K562 (cell line): ENCODE measurements at regions not wholly inside any gene's neighbourhood (a gene's known extent, or its start where the extent isn't known, plus 50 kb on each side); places are given as distances from the start of the nearest gene placed in this dataset.

ENCODE experiments used
- ATAC-seq: fragments of 200-7000 bp; cut with Tn5 transposase; 3 replicates; pipeline ENCODE4 v1.9.1; 2020; ENCODE audit warnings: moderate library complexity
- BruUV-seq: library from RNA; stranded (reverse); fragments of 400-500 nt; replicated peaks from 2 replicates; lab custom pipeline; 2021; lab: Mats Ljungman, UMichigan
- CTCF ChIA-PET: fragments of 300-600 bp; formaldehyde crosslinking; extraction: SDS; loops from one replicate; lab custom pipeline; 2021; ENCODE audit warnings: low intra/inter-chr PET ratio; lab: Yijun Ruan, JAX
- POLR2A ChIA-PET: fragments of 300-600, 350-650 bp; sonication (Branson Sonifier 250); formaldehyde crosslinking; extraction: SDS; loops from one replicate; lab custom pipeline; 2021; ENCODE audit warnings: antibody characterized with exemption, inconsistent platforms; lab: Yijun Ruan, JAX
- DNase-seq, 4 experiments: peaks; one replicate each; pipeline versions ENCODE4 v3.0.0 to v3.0.0-alpha.2; 2011 to 2018; ENCODE audit warnings: low spot score in 3 of 4, mixed read lengths in 3 of 4; ENCODE audit errors: extremely low read depth in 1 of 4
- FAIRE-seq: peaks from 2 replicates; lab custom pipeline; 2011; peaks lifted over from hg19 to GRCh38; lab: Jason Lieb, UNC
- H2AFZ ChIP-seq: 2 replicates; pipeline ENCODE4 v1.6.0; 2011; ENCODE audit warnings: low read depth, low read length, control low read depth, inconsistent platforms
- H3K27ac ChIP-seq: fragments of 200-600 bp; 3 replicates; pipeline ENCODE4 v1.8.0; 2011; ENCODE audit warnings: low read depth, mild to moderate bottlenecking, control low read depth, inconsistent platforms, low read length, moderate library complexity, mixed read lengths; ENCODE audit errors: extremely low read depth
- H3K27me3 ChIP-seq, 2 experiments: fragments of 300-600 bp in 1 of 2; 2 replicates in 1 of 2; 3 replicates in 1 of 2; pipeline versions ENCODE4 v1.6.0 to v1.8.0; 2011; ENCODE audit warnings: inconsistent platforms in 2 of 2, low read length in 2 of 2, mild to moderate bottlenecking in 1 of 2, mixed read lengths in 1 of 2, moderate library complexity in 1 of 2; ENCODE audit not compliant: control insufficient read depth in 2 of 2, insufficient read depth in 2 of 2
- H3K36me3 ChIP-seq: fragments of 300-600 bp; 3 replicates; pipeline ENCODE4 v1.8.0; 2011; ENCODE audit warnings: mild to moderate bottlenecking, low read length, inconsistent platforms; ENCODE audit not compliant: control insufficient read depth, insufficient read depth
- H3K4me1 ChIP-seq, 2 experiments: fragments of 200-600 bp in 1 of 2; replicated peaks in 1 of 2; 2 replicates in 1 of 2; 3 replicates in 1 of 2; pipeline versions ENCODE4 v1.5.1 to v1.8.0; 2011; ENCODE audit warnings: inconsistent platforms in 2 of 2, low read length in 2 of 2, mild to moderate bottlenecking in 1 of 2, mixed read lengths in 1 of 2, moderate library complexity in 1 of 2; ENCODE audit not compliant: control insufficient read depth in 2 of 2, insufficient read depth in 2 of 2
- H3K4me2 ChIP-seq: 2 replicates; pipeline ENCODE4 v1.6.1; 2011; ENCODE audit warnings: low read length, control low read depth, inconsistent platforms, mixed read lengths; ENCODE audit not compliant: insufficient read depth
- H3K4me3 ChIP-seq: fragments of 200-600 bp; sonication (generic), shearing (Covaris generic); 2 replicates; pipeline ENCODE4 v1.5.1; 2016; ENCODE audit warnings: control low read depth, inconsistent platforms
- H3K79me2 ChIP-seq: fragments of 200-600 bp; 3 replicates; pipeline ENCODE4 v1.8.0; 2011; ENCODE audit warnings: low read length, inconsistent platforms; ENCODE audit not compliant: control insufficient read depth, insufficient read depth
- H3K9ac ChIP-seq, 2 experiments: 2 replicates each; pipeline versions ENCODE4 v1.6.0 to v1.6.1; 2011; ENCODE audit warnings: low read depth in 2 of 2, low read length in 2 of 2, control low read depth in 1 of 2, inconsistent platforms in 1 of 2, mild to moderate bottlenecking in 1 of 2, mixed read lengths in 1 of 2; ENCODE audit not compliant: insufficient read depth in 1 of 2
- H3K9me1 ChIP-seq: one replicate; pipeline ENCODE4 v1.6.0; 2011; ENCODE audit warnings: inconsistent platforms, mild to moderate bottlenecking, low read length, moderate library complexity; ENCODE audit not compliant: control insufficient read depth, insufficient read depth
- H3K9me3 ChIP-seq: replicated peaks from 2 replicates; pipeline ENCODE4 v1.5.1; 2011; ENCODE audit warnings: low read depth, low read length, inconsistent platforms; ENCODE audit not compliant: control insufficient read depth, insufficient read depth
- H4K20me1 ChIP-seq: replicated peaks from 2 replicates; pipeline ENCODE4 v1.6.1; 2011; ENCODE audit warnings: low read length, inconsistent platforms, mixed read lengths; ENCODE audit not compliant: control insufficient read depth, insufficient read depth
- BHLHE40 ChIP-seq: IDR thresholded peaks from 2 replicates; pipeline ENCODE4 v1.6.1; 2011; ENCODE audit warnings: low read length, improper control_type of control experiment
- CBFA2T3 ChIP-seq: fragments of 450-650 bp; IDR thresholded peaks from 2 replicates; pipeline ENCODE4 v1.6.1; 2017
- MAFF ChIP-seq: IDR thresholded peaks from 2 replicates; pipeline ENCODE4 v1.6.1; 2012; ENCODE audit warnings: low read length, improper control_type of control experiment
- NFE2 ChIP-seq: IDR thresholded peaks from 2 replicates; pipeline ENCODE4 v1.6.1; 2014; ENCODE audit warnings: antibody characterized with exemption, low read depth
- NFE2L1 ChIP-seq: fragments of 450-650 bp; IDR thresholded peaks from 2 replicates; pipeline ENCODE4 v1.6.1; 2016; ENCODE audit warnings: missing genetic modification characterization, low read depth, mild to moderate bottlenecking, missing compliant biosample characterization, moderate library complexity, borderline replicate concordance
- PHF8 ChIP-seq: fragments of 200-600 bp; sonication (generic); IDR thresholded peaks from 2 replicates; pipeline ENCODE4 v1.6.1; 2012; ENCODE audit warnings: mixed run types, mild to moderate bottlenecking, inconsistent platforms, low read length, moderate library complexity, borderline replicate concordance
- RBM17 ChIP-seq: fragments of 200-400 bp; formaldehyde crosslinking; IDR thresholded peaks from 2 replicates; pipeline ENCODE4 v1.6.1; 2017; ENCODE audit warnings: low read depth, mild to moderate bottlenecking, low read length, borderline replicate concordance
- SMAD4 ChIP-seq: fragments of 250-450 bp; sonication (Bioruptor Pico); conservative IDR thresholded peaks from 2 replicates; pipeline ENCODE4 v1.8.0; 2021; ENCODE audit warnings: inconsistent platforms, mild to moderate bottlenecking, moderate library complexity
- SPI1 ChIP-seq: IDR thresholded peaks from 2 replicates; pipeline ENCODE4 v1.6.1; 2011; ENCODE audit warnings: low read depth, low read length, control low read depth, borderline replicate concordance
- TCF3 ChIP-seq: sonication (generic); formaldehyde crosslinking; IDR thresholded peaks from 2 replicates; pipeline ENCODE4 v1.4.0; 2020; ENCODE audit warnings: mild to moderate bottlenecking, missing genetic modification reagents
- VEZF1 ChIP-seq: fragments of 200-800 bp; sonication (Bioruptor generic); IDR thresholded peaks from 2 replicates; pipeline ENCODE4 v1.6.1; 2017; ENCODE audit warnings: missing genetic modification characterization, missing compliant biosample characterization
- ZNF274 ChIP-seq: IDR thresholded peaks from 2 replicates; pipeline ENCODE4 v1.6.1; 2011; ENCODE audit warnings: low read depth, mild to moderate bottlenecking, low read length, moderate library complexity, borderline replicate concordance
- ZNF316 ChIP-seq: fragments of 450-650 bp; IDR thresholded peaks from 2 replicates; pipeline ENCODE4 v1.6.1; 2016
- WGBS: fragments of 100-300 bp; shearing (Covaris generic); methylation state at CpG from one replicate; pipeline ENCODE4 v1.1.6; 2016; ENCODE audit warnings: low coverage, mixed read lengths; ENCODE audit not compliant: insufficient coverage; ENCODE audit errors: missing lambda C conversion rate; 5-methylcytosine and 5-hydroxymethylcytosine counted together
- in situ Hi-C: fragments of 300-500 bp; cut with MboI; formaldehyde crosslinking; loops from 4 replicates; pipeline ENCODE4 v1.15.0; 2018; ENCODE audit warnings: inconsistent platforms, mixed read lengths
- intact Hi-C: fragments of 100-400 bp; cut with micrococcal nuclease; formaldehyde crosslinking; loops from 2 replicates; pipeline ENCODE4 v1.14.2; 2022

DNA sequence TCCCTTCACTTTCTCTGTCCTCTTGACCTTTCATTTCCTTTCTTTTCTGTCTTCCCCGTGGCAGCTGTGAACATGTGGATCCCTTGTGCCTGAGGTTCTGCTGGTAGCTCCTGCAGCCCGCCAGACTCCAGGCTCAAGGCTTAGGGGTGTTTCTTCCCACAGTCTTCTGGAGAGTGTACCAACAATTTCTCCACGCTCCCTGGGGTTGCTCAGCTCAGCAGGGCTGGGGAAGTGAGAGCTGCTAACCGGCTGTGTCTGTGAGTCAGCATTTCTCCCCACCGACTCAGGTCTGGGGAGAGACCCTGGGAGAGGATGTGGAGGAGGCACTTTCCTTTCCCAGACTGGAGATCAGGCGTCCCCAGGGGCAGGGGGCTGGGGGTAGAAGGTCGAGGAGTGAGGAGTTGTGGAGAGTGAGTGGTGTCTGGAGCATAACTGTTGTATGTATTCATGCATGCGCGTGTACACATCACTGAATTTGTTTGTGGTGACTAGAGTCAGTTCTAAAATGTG lies 193.6 kb downstream of the KCNRG start:
- Histone ChIP-seq H3K4me2 (peak overlapping the region; percentile 77), H3K27ac (peak overlapping the region; percentile 83), H2AFZ (peak overlapping the region; percentile 84), H3K79me2 (peaks cover 19% of the 10 kb centered on the region), H3K9me1 (no peaks in the 10 kb centered on the region), H4K20me1 (no peaks in the 10 kb centered on the region), H3K4me1 (peaks cover 3 to 8% of the 10 kb centered on the region in 2 experiments; a peak in 3 of 5 replicates), H3K9ac (peak overlapping the region; percentile 58 to 88), H3K4me3 (peak overlapping the region; percentile 17), H3K36me3 (no peaks in the 10 kb centered on the region), H3K27me3 (no peaks in the 10 kb centered on the region), H3K9me3 (peaks cover 4% of the 10 kb centered on the region)
- ATAC-seq (peak; percentile 99), DNase-seq (peak; percentile 50 to 89 (median 68)), FAIRE-seq (peak; percentile 98)
- intact Hi-C loops (loop anchor here (10.0 kb wide), 1 partner anchor 706 kb away; no protein-coding TSS in a partner anchor), in situ Hi-C loops (no loop called here)
- POLR2A ChIA-PET = interaction anchor here (1.1 to 1.5 kb wide), 3 partner anchors 9 to 30 kb away, joined by 3 to 15 read pairs (median 5); no protein-coding TSS in a partner anchor
- WGBS = 1% methylated on average over 8 of the region's 9 CpGs
- no TSS peak for BruUV-seq
- CTCF ChIA-PET = no interaction called here
- TF ChIP-seq PHF8 (peak; percentile 37; the same call in 1 of the 2 replicates), NFE2L1 (tag) (peak; percentile 64), RBM17 (no peak), SMAD4 (CRISPR knock-in tag) (0 out of 2 replicates have a peak, but pooled peaks have one; percentile 15), BHLHE40 (no peak), NFE2 (peak; percentile 98), MAFF (peak; percentile 88), ZNF274 (no peak), TCF3 (CRISPR knock-in tag) (no peak), VEZF1 (CRISPR knock-in tag) (peak; percentile 48; the same call in 1 of the 2 replicates), SPI1 (peak; percentile 74), CBFA2T3 (peak; percentile 45; the same call in 1 of the 2 replicates), ZNF316 (peak; percentile 97)
